ENCODE measurements at regions not wholly inside any gene's neighbourhood (a gene's known extent, or its start where the extent isn't known, plus 50 kb on each side); places are given as distances from the start of the nearest gene placed in this dataset.
"Not testable (repeated sequence)": the region's sequence is repeated elsewhere in the genome, so short reads cannot be mapped to it uniquely, and the experiment has no call there.

DNA sequence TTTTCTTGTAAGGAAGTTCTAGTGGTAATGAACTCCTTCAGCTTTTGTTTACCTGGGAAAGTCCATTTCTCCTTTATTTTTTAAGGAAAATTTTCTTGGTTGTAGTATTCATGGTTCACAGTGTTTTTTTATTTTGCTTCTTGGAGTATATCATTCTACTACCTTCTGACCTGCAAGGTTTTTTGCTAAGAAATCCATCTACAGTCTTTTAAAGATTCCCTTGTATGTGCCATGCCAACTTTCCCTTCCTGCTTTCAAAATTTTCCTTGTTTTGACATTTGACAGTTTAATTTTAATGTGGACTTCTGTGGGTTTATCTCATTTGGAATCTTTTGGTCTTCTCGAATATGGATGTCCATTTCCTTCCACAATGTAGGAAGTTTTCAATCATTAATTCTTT is 855.6 kb downstream of the TBC1D32 start:
- H3K4me1 Mint-ChIP-seq, result no peaks in the 10 kb centered on the region
- H3K27me3 Mint-ChIP-seq, result no peaks in the 10 kb centered on the region
- no peak overlapping the region for H3K4me3 Mint-ChIP-seq
- H3K36me3 Mint-ChIP-seq, result no peaks in the 10 kb centered on the region
- no peak overlapping the region for H3K27ac Mint-ChIP-seq
- H3K9me3 Mint-ChIP-seq, result peaks cover 31% of the 10 kb centered on the region

DNA sequence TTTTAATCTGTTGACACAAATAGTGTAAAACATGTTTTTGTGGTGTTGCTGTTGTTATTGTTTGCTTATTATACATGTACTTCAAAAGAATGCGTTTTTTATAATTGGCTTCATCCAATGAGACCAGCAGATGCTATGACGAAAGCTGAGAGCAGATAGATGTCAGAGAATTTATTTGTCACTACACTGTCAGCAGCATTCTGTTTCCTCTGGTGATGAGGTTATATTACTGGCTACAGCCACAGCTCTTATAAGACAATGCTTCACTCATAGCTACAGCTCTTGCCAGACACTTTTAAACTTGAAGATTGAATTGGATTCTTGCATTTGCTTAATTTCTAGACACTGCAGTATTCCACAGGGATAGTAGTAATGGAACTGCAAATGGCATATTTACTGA is 860.5 kb downstream of the TBC1D32 start:
- Mint-ChIP-seq H3K9me3 (peaks cover 21% of the 10 kb centered on the region), H3K27me3 (no peaks in the 10 kb centered on the region), H3K4me1 (no peaks in the 10 kb centered on the region), H3K36me3 (no peaks in the 10 kb centered on the region), H3K4me3 (no peak overlapping the region), H3K27ac (no peak overlapping the region)

DNA sequence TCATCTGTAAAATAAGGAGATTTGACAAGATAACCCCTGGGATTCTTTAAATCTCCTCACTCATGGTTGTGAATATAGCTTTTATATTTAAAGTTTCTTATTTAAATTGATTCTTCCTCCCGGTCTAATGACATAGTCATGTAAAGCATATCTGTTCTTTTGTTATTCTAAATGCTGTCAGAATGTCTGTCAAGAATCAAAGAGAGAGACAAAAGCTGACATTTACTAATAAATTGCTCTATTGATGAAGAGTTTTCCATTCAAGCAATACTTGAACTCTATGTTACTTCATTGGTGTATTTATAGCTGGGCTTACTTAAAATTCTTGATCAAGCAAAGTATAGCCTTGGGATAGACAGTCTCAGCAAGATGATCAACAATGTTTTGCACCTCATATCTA is 865.8 kb downstream of the TBC1D32 start:
- Mint-ChIP-seq H3K27me3 (no peaks in the 10 kb centered on the region), H3K9me3 (no peaks in the 10 kb centered on the region), H3K36me3 (no peaks in the 10 kb centered on the region), H3K27ac (no peak overlapping the region), H3K4me1 (no peaks in the 10 kb centered on the region), H3K4me3 (no peak overlapping the region)

DNA sequence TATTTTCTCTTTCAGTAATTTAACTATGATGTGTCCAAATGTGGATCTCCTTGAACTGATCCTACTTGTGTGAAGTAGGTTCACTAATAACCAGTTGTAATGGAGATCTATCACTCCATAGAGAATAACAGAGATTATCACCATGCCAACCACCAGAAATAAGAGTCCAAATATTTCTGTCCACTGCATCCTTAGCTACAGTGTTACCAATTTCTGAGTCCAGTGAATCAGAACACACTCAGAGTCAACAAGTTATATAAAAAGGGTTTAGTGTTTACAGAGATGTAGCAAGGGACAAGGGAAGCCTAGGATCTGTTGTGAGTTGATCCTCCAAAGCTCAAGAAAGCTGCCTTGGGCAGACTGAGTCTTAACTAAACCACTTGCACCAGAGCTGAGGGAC is 882.8 kb downstream of the TBC1D32 start:
- no peaks in the 10 kb centered on the region for H3K9me3 Mint-ChIP-seq
- H3K27ac Mint-ChIP-seq, result no peak overlapping the region
- H3K4me3 Mint-ChIP-seq, result no peak overlapping the region
- H3K36me3 Mint-ChIP-seq, result no peaks in the 10 kb centered on the region
- no peaks in the 10 kb centered on the region for H3K4me1 Mint-ChIP-seq
- no peaks in the 10 kb centered on the region for H3K27me3 Mint-ChIP-seq

DNA sequence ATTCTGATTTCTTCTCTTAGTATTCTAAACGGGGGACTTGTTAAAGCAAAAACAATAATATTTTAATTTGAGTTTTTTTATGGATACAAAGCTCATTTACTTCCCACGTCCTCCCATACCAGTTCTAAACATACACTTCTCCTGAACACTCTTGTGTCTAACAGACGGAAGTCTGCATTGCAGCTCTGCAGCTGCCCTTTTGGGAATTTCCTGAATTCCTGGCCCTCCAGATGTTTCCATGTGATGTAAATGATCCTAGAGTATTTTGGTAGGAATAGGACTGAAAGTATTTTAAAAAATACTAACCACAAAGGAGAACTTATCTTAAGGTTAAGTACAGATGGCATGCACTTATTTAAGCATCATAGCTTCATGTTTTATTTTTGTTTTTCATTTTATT is 886.7 kb downstream of the TBC1D32 start:
- Mint-ChIP-seq H3K9me3 (no peaks in the 10 kb centered on the region), H3K27ac (no peak overlapping the region), H3K4me3 (no peak overlapping the region), H3K36me3 (no peaks in the 10 kb centered on the region), H3K27me3 (no peaks in the 10 kb centered on the region), H3K4me1 (no peaks in the 10 kb centered on the region)

DNA sequence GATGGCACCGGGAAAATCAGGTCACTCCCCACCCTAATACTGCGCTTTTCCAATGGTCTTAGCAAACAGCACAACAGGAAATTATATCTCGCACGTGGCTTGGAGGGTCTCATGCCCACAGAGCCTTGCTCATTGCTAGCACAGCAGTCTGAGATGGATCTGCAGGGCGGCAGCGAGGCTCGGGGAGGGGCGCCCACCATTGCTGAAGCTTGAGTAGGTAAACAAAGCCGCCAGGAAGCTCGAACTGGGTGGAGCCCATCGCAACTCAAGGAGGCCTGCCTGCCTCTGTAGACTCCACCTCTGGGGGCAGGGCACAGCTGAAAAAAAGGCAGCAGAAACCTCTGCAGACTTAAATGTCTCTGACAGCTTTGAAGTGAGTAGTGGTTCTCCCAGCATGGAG is 901.4 kb downstream of the TBC1D32 start:
- not testable (repeated sequence) for H3K27ac Mint-ChIP-seq

DNA sequence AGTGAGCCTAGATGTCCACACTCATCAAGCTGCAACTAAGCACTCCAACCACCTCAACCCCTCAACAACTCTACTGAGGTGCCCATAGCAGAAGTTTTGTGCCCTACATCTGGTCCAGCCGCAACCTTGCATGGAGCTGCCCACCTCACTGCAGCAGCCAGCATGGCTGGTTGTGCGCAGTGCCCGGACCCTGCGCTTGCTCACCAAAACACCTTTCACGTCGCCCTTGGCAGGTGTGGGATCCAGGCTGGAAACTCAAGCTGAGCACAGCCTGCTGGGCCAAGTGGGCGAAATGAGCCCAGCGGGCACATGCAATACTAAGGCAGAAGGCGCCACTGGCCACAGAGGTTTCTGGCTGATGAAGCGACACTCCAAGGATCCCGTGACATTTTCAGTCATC is 902.4 kb downstream of the TBC1D32 start:
- Mint-ChIP-seq H3K9me3 (no peaks in the 10 kb centered on the region), H3K36me3 (no peaks in the 10 kb centered on the region), H3K27ac (no peak overlapping the region)

More for the DNA sequence above, 901.4 kb downstream of the TBC1D32 start:
- H3K4me3 Mint-ChIP-seq, H3K36me3 Mint-ChIP-seq, H3K9me3 Mint-ChIP-seq, H3K4me1 Mint-ChIP-seq, H3K27me3 Mint-ChIP-seq: not testable (repeated sequence)

DNA sequence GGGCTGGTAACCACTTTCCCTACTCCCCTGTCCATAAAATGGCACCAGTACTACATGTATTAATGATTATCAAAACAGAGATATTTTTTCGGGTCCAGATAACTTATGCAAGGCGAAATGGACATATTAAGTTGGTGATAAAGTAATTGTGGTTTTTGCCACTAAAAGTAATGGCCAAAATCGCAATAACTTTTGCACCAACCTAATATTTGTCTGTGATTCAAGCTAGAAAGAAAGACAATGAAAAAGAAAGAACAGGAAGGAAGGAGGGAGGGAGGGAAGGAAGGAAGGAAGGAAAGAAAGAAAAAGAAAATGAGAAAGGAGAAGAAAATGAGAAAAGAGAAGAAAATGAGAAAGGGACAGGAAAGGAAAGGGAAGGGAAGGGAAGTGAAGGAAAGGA is 922.9 kb downstream of the TBC1D32 start:
- Mint-ChIP-seq H3K9me3 (peaks cover 18% of the 10 kb centered on the region), H3K4me3 (no peak overlapping the region), H3K4me1 (no peaks in the 10 kb centered on the region), H3K36me3 (no peaks in the 10 kb centered on the region), H3K27me3 (no peaks in the 10 kb centered on the region), H3K27ac (no peak overlapping the region)

More for the DNA sequence above, 902.4 kb downstream of the TBC1D32 start:
- H3K27me3 Mint-ChIP-seq, result no peaks in the 10 kb centered on the region
- H3K4me3 Mint-ChIP-seq, result no peak overlapping the region
- no peaks in the 10 kb centered on the region for H3K4me1 Mint-ChIP-seq

DNA sequence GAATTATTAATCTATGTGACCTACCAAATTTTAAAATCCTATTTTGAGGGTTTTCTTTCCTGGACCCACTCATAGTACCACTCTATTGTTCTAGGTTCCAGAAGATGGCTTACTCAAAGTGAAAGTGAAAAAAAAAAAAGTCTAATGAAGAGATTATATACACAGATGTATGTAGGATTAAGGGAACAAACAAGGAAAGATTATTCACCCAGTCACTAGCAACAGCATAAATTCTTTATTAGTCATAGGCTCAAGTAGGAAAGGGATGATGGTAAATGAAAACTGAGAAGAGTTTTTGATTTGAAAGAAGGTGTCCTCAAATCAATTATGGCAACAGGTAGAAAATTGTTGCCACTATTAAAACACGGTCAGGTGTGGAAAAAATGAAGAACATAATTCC is 923.7 kb downstream of the TBC1D32 start:
- Mint-ChIP-seq H3K4me1 (no peaks in the 10 kb centered on the region), H3K4me3 (no peak overlapping the region), H3K27ac (no peak overlapping the region), H3K36me3 (no peaks in the 10 kb centered on the region), H3K9me3 (peaks cover 18% of the 10 kb centered on the region), H3K27me3 (no peaks in the 10 kb centered on the region)

DNA sequence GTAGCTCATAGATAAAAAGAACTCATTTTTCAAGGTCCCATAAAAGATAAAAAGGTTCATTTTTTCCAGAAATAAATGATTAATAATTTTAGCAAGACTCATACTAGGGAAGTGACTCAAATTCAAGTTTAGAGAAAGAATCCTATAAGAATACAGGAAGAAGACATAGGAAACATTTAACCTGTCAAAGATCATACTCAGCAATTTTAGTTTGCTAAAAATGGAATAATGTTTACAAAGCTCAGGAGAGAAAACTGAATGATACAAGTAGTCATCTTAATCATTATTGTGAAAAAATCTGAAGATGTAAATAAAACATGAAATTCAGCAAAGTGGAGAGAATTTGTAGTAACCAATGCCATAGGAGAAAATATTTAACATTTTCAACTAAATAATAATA is 926.6 kb downstream of the TBC1D32 start:
- peaks cover 16% of the 10 kb centered on the region for H3K9me3 Mint-ChIP-seq

DNA sequence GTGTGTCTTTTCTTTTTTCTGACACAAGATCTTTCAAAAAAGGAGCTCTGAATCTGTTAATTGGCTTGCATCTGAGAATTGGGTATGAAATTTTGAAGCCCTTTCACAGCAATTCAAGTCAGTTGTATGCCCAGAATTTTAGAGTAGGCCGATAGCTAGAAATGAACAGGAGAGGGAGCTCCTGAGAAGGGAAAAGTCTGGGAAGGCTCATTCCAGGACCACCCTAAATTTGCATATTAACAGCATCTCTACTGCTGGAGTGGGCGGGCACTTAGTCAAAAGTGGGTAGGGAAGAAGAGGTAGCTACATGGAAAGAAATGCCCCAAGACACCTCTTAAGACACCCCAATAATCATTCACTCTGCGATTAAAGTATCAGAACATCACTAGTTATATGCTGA is 928.3 kb downstream of the TBC1D32 start:
- no peaks in the 10 kb centered on the region for H3K4me1 Mint-ChIP-seq

More for the DNA sequence above, 926.6 kb downstream of the TBC1D32 start:
- Mint-ChIP-seq H3K27me3 (no peaks in the 10 kb centered on the region), H3K4me3 (no peak overlapping the region), H3K36me3 (no peaks in the 10 kb centered on the region), H3K4me1 (no peaks in the 10 kb centered on the region), H3K27ac (no peak overlapping the region)

DNA sequence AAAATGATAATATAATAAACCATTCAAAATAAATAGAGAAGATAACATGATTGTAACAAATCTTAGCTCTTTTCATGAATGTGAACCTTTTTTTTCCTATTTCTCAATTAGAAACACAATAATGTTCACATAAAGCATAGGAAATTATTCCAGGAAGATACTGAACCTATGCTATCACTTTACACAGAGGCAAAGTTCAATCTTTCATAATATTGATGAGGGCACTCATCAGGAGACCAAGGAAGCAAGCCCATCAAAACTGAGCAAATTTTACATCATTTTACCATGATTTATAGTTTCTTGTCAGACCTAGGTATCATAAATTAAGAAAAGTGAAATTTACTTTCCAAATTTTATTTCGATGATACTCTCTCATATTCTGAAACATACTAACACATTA is 938.5 kb downstream of the TBC1D32 start:
- H3K27ac Mint-ChIP-seq, result no peak overlapping the region
- H3K27me3 Mint-ChIP-seq, result no peaks in the 10 kb centered on the region
- no peaks in the 10 kb centered on the region for H3K36me3 Mint-ChIP-seq
- no peaks in the 10 kb centered on the region for H3K4me1 Mint-ChIP-seq
- no peak overlapping the region for H3K4me3 Mint-ChIP-seq
- H3K9me3 Mint-ChIP-seq, result peaks cover 4% of the 10 kb centered on the region

More for the DNA sequence above, 928.3 kb downstream of the TBC1D32 start:
- Mint-ChIP-seq H3K4me3 (no peak overlapping the region), H3K27ac (no peak overlapping the region), H3K27me3 (no peaks in the 10 kb centered on the region), H3K9me3 (peaks cover 11% of the 10 kb centered on the region), H3K36me3 (no peaks in the 10 kb centered on the region)

DNA sequence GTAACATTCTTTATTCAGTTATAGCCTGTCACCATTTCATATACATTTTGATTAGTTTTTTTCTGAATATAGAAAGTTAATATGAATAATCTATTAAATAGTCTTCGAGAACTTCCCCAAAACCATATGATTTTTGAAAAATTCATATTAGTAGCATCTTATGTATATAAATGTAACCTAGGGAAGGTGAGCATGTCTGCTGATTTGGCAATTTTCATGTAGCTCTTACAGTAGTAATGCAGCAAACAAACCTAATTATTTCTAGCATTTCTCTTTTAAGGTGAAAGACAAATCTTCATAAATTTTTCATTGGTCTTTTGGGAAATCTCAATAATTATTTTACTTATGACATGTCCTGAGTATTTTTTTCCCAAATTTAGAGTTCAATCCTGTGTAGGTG is 939.0 kb downstream of the TBC1D32 start:
- Mint-ChIP-seq H3K27me3 (no peaks in the 10 kb centered on the region), H3K36me3 (no peaks in the 10 kb centered on the region), H3K4me1 (no peaks in the 10 kb centered on the region), H3K27ac (no peak overlapping the region), H3K4me3 (no peak overlapping the region), H3K9me3 (no peaks in the 10 kb centered on the region)

DNA sequence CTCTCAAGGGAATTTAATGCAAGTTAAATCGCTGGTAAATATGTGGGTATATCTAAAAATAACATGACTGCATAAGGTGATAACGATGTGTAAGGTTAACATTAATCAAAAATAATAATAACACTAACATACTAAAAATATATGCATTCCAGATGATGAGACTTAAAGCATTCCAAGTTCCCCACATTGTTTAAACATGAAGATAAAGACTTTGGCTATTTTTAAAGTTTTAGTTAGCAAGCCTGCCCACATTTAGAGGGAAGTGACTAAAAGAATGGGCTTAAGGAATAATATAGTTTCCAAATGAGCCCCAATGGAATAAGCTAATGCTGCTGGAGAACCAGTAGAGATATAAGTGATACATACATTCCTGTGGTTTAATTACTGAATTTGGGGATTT is 941.3 kb downstream of the TBC1D32 start:
- Mint-ChIP-seq H3K4me3 (no peak overlapping the region), H3K9me3 (no peaks in the 10 kb centered on the region), H3K27ac (no peak overlapping the region), H3K36me3 (no peaks in the 10 kb centered on the region), H3K27me3 (no peaks in the 10 kb centered on the region), H3K4me1 (no peaks in the 10 kb centered on the region)

DNA sequence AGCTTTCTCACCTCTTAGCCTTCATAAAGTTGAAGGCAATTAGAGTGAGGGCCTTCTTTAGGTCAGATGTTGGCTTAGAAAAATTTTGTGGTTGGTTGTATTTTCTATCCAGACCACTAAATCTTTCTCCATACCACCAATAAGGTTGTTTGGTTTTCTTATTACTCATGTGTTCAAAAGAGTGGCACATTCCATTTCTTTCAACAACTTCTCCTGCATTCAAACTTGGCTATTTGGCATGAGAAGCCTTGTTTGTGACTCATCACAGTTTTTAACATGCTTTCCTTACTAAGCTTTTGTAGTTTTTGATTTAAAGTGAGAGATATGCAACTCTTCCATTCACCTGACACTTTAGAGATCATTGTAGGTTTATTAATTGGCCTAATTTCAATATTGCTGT is 949.6 kb downstream of the TBC1D32 start:
- Mint-ChIP-seq H3K27me3 (no peaks in the 10 kb centered on the region), H3K4me3 (no peak overlapping the region), H3K27ac (no peak overlapping the region), H3K4me1 (no peaks in the 10 kb centered on the region), H3K9me3 (no peaks in the 10 kb centered on the region), H3K36me3 (no peaks in the 10 kb centered on the region)

DNA sequence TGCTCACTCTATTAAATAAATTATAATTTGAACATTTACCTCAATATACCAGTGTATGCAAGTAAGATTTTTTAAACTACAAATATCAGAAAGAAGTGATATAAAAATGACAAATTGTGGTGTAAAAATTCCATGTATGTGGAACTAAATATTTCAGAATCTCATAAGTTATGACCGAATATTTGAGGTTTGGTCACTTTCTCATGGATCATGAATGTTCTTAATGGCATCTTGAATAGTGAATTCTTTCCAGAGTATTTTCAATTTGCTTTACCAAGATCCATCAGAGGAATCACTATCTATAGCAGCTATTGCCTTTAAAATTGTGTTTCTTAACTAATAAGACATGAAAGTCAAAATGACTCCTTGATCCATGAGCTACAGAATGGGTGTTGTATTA is 950.6 kb downstream of the TBC1D32 start:
- H3K36me3 Mint-ChIP-seq, result no peaks in the 10 kb centered on the region
- no peak overlapping the region for H3K27ac Mint-ChIP-seq
- H3K9me3 Mint-ChIP-seq, result no peaks in the 10 kb centered on the region
- no peaks in the 10 kb centered on the region for H3K4me1 Mint-ChIP-seq
- no peaks in the 10 kb centered on the region for H3K27me3 Mint-ChIP-seq
- no peak overlapping the region for H3K4me3 Mint-ChIP-seq

DNA sequence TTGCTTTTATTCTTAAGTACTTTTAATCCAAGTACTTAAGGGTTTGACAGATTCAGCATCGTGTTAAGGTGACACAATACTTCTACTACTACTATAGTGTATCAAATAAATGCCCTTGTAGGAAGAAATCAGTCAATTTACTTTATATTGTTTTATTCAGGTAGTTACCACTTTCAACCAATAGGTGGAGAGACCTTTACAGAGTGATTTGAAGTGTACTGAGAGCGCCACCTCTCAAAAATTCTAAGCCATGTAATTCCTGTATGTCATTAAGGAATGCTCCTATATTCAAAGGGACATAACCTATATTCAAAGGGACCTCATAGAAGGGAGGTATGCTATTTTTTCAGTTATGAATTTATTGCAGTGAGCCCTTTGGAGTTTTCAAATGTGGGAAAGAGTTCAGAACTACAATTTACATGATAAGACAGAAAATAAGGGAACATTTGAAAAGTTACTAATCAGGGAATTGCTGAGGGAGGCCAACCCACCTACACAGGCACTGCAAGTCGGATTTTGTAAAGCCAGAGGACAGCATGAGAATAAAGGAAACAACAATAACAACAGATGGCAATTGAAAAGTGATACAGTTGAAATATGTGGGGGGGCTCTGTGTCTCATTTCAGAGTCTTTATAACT is 955.6 kb downstream of the TBC1D32 start:
- Mint-ChIP-seq H3K27ac (no peak overlapping the region), H3K4me3 (no peak overlapping the region), H3K4me1 (no peaks in the 10 kb centered on the region), H3K9me3 (no peaks in the 10 kb centered on the region), H3K27me3 (no peaks in the 10 kb centered on the region), H3K36me3 (no peaks in the 10 kb centered on the region)
